ENCODE measurements at regions not wholly inside any gene's neighbourhood (a gene's known extent, or its start where the extent isn't known, plus 50 kb on each side); places are given as distances from the start of the nearest gene placed in this dataset.
A peak's percentile ranks its signal among the peaks of the same experiment; 100 is the strongest.

GRCh38 chr3:193780810-193781478 lies 187.9 kb downstream of the OPA1 start:
- DNase-seq = peak; percentile 88

- no peak for DNase-seq
Measured at GRCh38 chr3:193782276-193782647, 189.3 kb downstream of the OPA1 start.

DNA sequence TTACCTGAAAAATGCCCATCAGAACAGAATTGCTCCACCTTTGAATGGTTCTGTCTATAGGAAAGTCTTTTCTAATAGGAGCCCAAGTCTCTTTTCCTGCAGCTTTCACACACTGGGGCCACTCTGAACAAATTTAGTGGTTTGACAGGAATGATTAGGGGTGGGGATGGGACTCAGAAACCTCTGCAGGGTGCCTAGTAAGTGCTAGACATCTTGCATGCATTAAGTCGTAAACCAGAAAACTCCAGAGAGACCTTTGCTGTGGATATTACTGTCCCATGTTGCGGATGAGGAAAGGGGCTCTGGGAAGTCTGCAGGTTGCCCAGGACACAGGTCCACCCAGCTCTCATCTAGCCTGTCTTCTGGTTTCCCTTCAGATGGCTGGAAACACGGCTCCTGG lies 189.7 kb downstream of the OPA1 start:
- no peak for DNase-seq

DNA sequence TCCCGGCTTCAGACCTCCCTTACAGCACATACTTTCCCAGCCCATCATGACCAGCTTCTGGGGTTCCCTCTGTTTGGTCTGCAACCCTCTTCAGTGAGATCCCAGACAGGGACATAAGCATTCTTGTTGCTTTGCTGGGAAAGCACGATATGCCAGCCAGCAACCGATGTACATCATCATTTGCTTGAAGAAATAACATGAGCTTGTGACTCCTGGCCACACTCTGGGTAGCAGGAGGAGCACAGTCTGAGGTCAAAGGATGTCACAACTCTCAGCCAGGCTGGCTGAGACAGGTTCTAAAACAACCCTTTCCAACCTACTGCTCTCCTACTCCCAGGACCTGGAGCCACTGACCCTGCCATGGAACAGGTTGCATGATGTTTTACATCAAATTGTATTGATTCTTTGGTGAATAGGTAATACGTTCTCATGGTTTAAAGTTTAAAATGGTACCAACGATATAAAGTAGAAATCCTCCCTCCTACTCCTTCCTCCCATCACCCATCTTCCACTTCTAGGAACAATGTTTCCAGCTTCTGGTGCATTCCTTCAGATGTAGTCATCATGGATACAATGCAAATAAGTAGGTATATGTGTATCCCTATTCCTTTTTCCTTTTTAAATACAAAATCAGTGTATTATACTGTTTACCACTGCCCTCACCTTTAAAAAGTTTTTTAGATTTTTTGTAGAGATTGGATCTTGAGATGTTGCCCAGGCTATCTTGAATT lies 190.3 kb downstream of the OPA1 start:
- no peak for DNase-seq

GRCh38 chr3:193784822-193785221 lies 191.8 kb downstream of the OPA1 start:
- no peak for DNase-seq

- DNase-seq = no peak
Measured at GRCh38 chr3:193787496-193787870, 194.5 kb downstream of the OPA1 start.

DNA sequence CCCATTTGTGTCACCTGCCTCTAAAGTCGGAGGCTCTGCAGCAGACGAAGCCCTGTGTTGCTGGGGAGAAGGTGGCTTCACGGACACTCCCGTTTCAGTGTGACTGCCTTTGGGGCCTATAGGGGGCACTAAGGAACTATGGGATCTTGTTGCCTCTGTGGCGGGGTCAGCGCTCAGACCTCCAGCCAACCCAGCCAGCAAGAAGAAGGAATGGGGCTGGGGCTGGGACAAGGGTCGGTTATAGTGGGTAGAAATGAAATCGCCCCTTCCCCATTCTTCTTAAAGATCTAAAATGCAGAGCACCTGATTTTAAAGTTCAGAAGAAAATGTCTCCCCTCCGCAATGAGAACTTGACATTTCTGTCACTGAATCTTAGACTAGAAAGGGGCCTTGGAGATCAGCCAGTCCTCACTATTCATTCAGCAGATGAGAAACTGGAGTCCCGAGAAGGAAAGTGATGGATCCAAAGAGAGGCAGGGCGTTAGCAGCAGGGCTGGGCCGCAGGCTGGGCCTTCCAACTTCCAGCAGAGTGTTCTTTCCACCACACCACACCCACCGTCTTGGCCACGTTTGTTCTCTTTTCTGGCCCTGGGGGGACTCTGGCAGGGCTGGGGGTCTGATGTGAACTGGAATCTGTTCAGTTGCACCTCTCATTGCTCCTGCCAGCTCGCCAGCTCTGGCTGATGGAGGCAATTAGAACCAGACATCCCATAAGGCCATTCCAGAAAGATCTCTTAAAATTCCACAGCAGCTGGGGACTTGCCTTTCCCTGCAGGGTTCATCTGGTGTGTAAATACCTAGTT lies 195.4 kb downstream of the OPA1 start:
- DNase-seq = peak; percentile 84

DNA sequence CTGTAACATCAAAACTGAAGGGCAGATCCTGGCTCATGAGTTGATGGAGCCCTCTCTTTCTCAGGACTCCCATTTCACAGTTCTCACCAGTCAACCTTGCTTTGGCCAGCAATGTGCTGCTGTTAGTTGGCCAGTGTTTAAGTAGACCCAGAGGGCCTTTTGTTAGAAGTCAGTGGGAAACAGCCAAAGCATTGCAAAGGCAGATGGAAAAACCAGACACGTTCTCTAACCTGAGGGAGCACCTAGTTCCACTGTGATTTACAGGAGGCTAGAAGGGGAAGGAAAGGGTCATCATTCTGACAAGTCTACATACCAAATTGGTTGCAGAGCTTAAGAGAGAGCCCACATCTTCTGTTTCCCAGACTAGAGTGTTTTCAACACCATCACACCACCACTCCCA lies 196.4 kb downstream of the OPA1 start:
- no peak for DNase-seq

- DNase-seq = no peak
Measured at GRCh38 chr3:193790086-193790990, 197.3 kb downstream of the OPA1 start.

- peak; percentile 24 for DNase-seq
Measured at GRCh38 chr3:193791041-193792032, 198.3 kb downstream of the OPA1 start.

- no peak for DNase-seq
Measured at GRCh38 chr3:193793123-193793522, 200.1 kb downstream of the OPA1 start.

DNA sequence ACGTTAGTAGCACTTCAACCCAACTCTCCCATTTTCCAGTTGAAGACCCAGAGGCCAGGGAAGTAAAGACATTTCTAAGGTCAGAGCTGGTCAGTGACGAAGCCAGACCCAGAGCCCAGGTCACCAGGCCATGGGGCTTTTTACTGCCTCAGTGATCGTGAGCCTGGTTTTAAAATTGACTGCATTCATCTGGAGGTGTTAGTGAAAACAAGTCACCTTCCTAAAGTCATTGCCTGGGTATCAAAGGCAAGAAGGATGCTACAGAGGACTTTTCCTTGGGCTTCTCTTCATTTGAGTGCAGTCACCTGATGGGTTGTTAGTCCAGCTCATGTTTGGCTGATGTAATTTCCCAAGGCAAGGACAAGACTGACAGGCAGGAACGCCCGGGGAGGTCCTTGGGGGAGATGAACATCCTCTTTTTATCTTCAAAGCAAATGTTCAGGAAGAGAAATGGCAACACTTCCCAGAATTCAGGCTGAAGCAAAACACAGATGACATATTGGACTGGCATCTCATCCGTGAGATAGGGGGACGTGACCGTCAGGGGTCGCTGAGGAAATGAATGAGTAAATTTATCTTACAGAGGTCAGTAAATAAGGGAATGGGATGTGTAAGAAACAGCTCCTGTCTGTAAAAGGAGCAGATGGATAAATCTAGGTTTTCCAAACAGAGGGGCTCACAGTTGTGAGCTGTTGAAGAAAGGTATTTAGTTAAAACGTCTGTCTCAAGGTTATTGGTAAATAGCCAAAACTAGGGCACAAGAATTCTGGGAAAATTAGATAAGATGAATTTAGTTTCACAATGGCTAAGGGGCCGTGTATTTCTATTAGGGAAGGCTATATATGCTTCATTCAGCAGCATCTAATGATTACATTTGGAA lies 201.2 kb downstream of the OPA1 start:
- DNase-seq = no peak

GRCh38 chr3:193795062-193795690 lies 202.2 kb downstream of the OPA1 start:
- no peak for DNase-seq

- no peak for DNase-seq
Measured at GRCh38 chr3:193796089-193796488, 203.1 kb downstream of the OPA1 start.

DNA sequence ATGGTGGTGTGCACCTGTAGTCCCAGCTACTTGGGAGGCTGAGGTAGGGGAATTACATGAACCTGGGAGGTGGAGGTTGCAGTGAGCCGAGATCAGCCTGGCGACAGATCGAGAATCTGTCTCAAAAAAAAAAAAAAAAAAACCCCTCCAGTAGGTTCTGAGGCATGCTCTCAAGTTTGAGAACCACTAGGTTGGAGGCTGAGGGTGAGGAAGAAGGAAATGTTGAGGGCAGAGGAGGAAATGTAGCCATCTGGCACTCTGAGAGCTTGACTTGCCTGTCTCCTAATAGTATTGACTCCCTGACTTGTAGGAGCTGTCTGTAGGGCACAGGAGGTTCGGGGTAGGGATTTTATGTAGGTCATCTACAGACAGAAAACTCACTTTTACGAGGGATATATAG lies 204.6 kb downstream of the OPA1 start:
- DNase-seq = no peak

DNA sequence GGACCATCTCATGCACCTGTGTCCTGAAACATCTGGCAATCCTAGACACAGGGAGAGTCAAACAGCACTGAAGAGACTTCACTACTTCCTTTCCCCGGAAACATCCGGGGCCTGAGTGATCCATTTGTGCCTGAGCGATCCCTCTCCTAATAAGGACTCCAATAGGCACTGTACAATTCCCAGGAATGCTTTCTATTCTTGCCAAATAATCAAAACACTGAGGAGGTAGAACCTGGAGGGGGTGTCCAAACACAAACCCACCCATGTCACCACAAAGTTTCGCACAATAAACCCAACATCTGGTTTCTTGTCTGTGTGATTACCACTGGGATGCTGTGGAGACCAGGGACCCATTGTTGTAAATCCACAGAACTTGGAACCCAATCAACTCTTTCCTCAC lies 205.0 kb downstream of the OPA1 start:
- no peak for DNase-seq

- no peak for DNase-seq
Measured at GRCh38 chr3:193800138-193801043, 207.4 kb downstream of the OPA1 start.

DNA sequence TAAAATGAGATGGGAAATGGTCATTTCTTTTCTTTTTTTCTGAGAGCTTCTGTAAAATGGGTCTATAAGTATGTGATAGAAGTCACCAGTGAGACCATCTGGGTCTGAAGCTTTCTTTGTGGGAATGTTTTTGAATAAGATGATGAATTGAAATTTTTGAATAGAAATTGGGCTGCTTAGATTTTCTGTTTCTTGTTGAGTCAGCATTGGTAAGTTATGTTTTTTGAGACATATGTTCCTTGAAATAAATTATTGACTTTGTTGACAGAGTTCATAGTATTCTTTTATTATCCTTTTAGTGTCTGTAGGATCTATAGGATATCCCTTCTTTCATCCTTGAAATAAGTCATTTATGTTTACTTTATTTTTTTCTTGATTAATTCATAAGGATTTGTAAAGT lies 208.1 kb downstream of the OPA1 start:
- DNase-seq = no peak

DNA sequence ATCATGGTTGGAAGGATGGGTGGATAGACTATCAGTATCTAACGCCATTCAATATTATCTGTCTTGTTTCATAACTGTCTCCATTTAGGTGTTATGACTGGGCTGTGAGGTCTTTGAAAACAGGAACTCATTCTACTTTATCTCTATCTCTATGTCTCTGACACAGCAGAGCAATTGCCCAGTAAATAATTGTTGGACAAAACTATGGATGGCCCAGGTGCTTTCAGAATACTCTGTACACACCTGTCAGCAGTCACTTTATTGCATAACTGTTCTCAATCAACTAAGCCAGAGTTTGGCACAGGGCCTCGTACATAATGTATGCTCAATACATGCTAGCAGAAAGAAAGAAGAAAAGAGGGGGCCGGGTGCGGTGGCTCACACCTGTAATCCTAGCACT lies 210.3 kb downstream of the OPA1 start:
- peak; percentile 87 for DNase-seq
